Ammon's horn (tissue), 1 donor: ENCODE measurements at regions not wholly inside any gene's neighbourhood (a gene's known extent, or its start where the extent isn't known, plus 50 kb on each side); places are given as distances from the start of the nearest gene placed in this dataset.

ENCODE experiments used
- DNase-seq: peaks from one replicate; pipeline ENCODE4 v3.0.0-alpha.2; 2016; ENCODE audit warnings: low spot score

- DNase-seq = no peak
Measured at GRCh38 chr12:115758877-115759620, 518.4 kb downstream of the MED13L start.

GRCh38 chr12:115758183-115758582 is 519.3 kb downstream of the MED13L start:
- no peak for DNase-seq

- no peak for DNase-seq
Measured at GRCh38 chr12:115756804-115757203, 520.7 kb downstream of the MED13L start.

- no peak for DNase-seq
Measured at GRCh38 chr12:115756271-115756670, 521.2 kb downstream of the MED13L start.

- DNase-seq = no peak
Measured at GRCh38 chr12:115755725-115756085, 521.8 kb downstream of the MED13L start.

GRCh38 chr12:115755061-115755724 is 522.3 kb downstream of the MED13L start:
- DNase-seq = no peak

- peak; percentile 79 for DNase-seq
Measured at GRCh38 chr12:115752913-115753726, 524.4 kb downstream of the MED13L start.

GRCh38 chr12:115752156-115752555 is 525.3 kb downstream of the MED13L start:
- DNase-seq = no peak

GRCh38 chr12:115750340-115750739 is 527.2 kb downstream of the MED13L start:
- no peak for DNase-seq

GRCh38 chr12:115749071-115749841 is 528.2 kb downstream of the MED13L start:
- DNase-seq = no peak

GRCh38 chr12:115740586-115741155 is 536.8 kb downstream of the MED13L start:
- no peak for DNase-seq

- DNase-seq = no peak
Measured at GRCh38 chr12:115737895-115738294, 539.6 kb downstream of the MED13L start.

GRCh38 chr12:115736360-115736759 is 541.1 kb downstream of the MED13L start:
- DNase-seq = no peak

GRCh38 chr12:115730975-115731541 is 546.4 kb downstream of the MED13L start:
- DNase-seq = no peak

- no peak for DNase-seq
Measured at GRCh38 chr12:115726691-115727090, 550.8 kb downstream of the MED13L start.

- no peak for DNase-seq
Measured at GRCh38 chr12:115722181-115722580, 555.3 kb downstream of the MED13L start.

GRCh38 chr12:115716551-115716950 is 560.9 kb downstream of the MED13L start:
- no peak for DNase-seq

- no peak for DNase-seq
Measured at GRCh38 chr12:115712676-115713075, 564.8 kb downstream of the MED13L start.

GRCh38 chr12:115710104-115710564 is 567.4 kb downstream of the MED13L start:
- no peak for DNase-seq

GRCh38 chr12:115709540-115710011 is 567.9 kb downstream of the MED13L start:
- no peak for DNase-seq

- no peak for DNase-seq
Measured at GRCh38 chr12:115708801-115709200, 568.7 kb downstream of the MED13L start.
